Endothelial cell of umbilical vein (primary cell): ENCODE measurements at regions not wholly inside any gene's neighbourhood (a gene's known extent, or its start where the extent isn't known, plus 50 kb on each side); places are given as distances from the start of the nearest gene placed in this dataset.
"Not testable (repeated sequence)": the region's sequence is repeated elsewhere in the genome, so short reads cannot be mapped to it uniquely, and the experiment has no call there.

ENCODE experiments used
- BruUV-seq: library from RNA; stranded (reverse); fragments of 400-500 nt; replicated peaks from 2 replicates; lab custom pipeline; 2021; lab: Mats Ljungman, UMichigan
- CTCF ChIA-PET: fragments of 300-600, 350-600 bp; sonication (Branson Sonifier 250); formaldehyde crosslinking; loops from one replicate; lab custom pipeline; 2021; ENCODE audit warnings: antibody characterized with exemption, inconsistent platforms; lab: Charles Lee
- POLR2A ChIA-PET: fragments of 300-600, 350-600 bp; sonication (Branson Sonifier 250); formaldehyde crosslinking; loops from one replicate; lab custom pipeline; 2021; ENCODE audit warnings: antibody characterized with exemption, inconsistent platforms; lab: Charles Lee
- DNase-seq: peaks from one replicate; pipeline ENCODE4 v3.0.0-alpha.2; 2011; ENCODE audit warnings: low read depth, low spot score
- FAIRE-seq: peaks from 2 replicates; lab custom pipeline; 2011; peaks lifted over from hg19 to GRCh38; lab: Jason Lieb, UNC
- H2AFZ ChIP-seq: 2 replicates; pipeline ENCODE4 v1.6.0; 2012; ENCODE audit warnings: low read depth, low read length, control low read depth, inconsistent platforms
- H3K27ac ChIP-seq: 2 replicates; pipeline ENCODE4 v1.5.1; 2011; ENCODE audit warnings: low read depth, mild to moderate bottlenecking, control low read depth, low read length, moderate library complexity; ENCODE audit not compliant: insufficient read depth
- H3K27me3 ChIP-seq, 2 experiments: 2 replicates each; pipeline versions ENCODE4 v1.6.0 to v1.6.1; 2011; ENCODE audit warnings: low read length in 2 of 2, mixed read lengths in 1 of 2; ENCODE audit not compliant: control insufficient read depth in 2 of 2, insufficient read depth in 2 of 2
- H3K36me3 ChIP-seq, 2 experiments: 2 replicates in 1 of 2; 3 replicates in 1 of 2; pipeline ENCODE4 v1.5.1; 2011; ENCODE audit warnings: low read length in 2 of 2, mild to moderate bottlenecking in 1 of 2, moderate library complexity in 1 of 2; ENCODE audit not compliant: control insufficient read depth in 2 of 2, insufficient read depth in 2 of 2; ENCODE audit errors: extremely low read depth in 1 of 2
- H3K4me1 ChIP-seq: 3 replicates; pipeline ENCODE4 v1.5.1; 2011; ENCODE audit warnings: mild to moderate bottlenecking, low read length; ENCODE audit not compliant: control insufficient read depth, insufficient read depth; ENCODE audit errors: extremely low read depth
- H3K4me2 ChIP-seq: 2 replicates; pipeline ENCODE4 v1.6.1; 2011; ENCODE audit warnings: low read length, control low read depth, mixed read lengths; ENCODE audit not compliant: insufficient read depth
- H3K4me3 ChIP-seq, 3 experiments: fragments of 200-600 bp in 1 of 3; sonication (generic), shearing (Covaris generic) in 1 of 3; replicated peaks in 1 of 3; 2 replicates each; pipeline ENCODE4 v1.5.1; 2011 to 2016; ENCODE audit warnings: control low read depth in 3 of 3, low read length in 3 of 3, mild to moderate bottlenecking in 2 of 3, inconsistent platforms in 1 of 3, low read depth in 1 of 3, moderate library complexity in 1 of 3; ENCODE audit not compliant: insufficient read depth in 1 of 3
- H3K79me2 ChIP-seq: 2 replicates; pipeline ENCODE4 v1.6.0; 2012; ENCODE audit warnings: low read length, inconsistent platforms; ENCODE audit not compliant: control insufficient read depth, insufficient read depth
- H3K9ac ChIP-seq: replicated peaks from 2 replicates; pipeline ENCODE3; 2011; ENCODE audit warnings: low read length, control low read depth; ENCODE audit not compliant: insufficient read depth; ENCODE audit errors: extremely low read depth
- H3K9me1 ChIP-seq: replicated peaks from 3 replicates; pipeline ENCODE4 v1.6.0; 2011; ENCODE audit warnings: mild to moderate bottlenecking, low read length; ENCODE audit not compliant: control insufficient read depth, insufficient read depth; ENCODE audit errors: extremely low read depth
- H3K9me3 ChIP-seq: replicated peaks from 2 replicates; pipeline ENCODE4 v1.5.1; 2012; ENCODE audit warnings: low read length, inconsistent platforms; ENCODE audit not compliant: control insufficient read depth, insufficient read depth
- H4K20me1 ChIP-seq: replicated peaks from 2 replicates; pipeline ENCODE3; 2011; ENCODE audit warnings: mild to moderate bottlenecking, low read length; ENCODE audit not compliant: control insufficient read depth, insufficient read depth; ENCODE audit errors: extremely low read depth
- EZH2 ChIP-seq: IDR thresholded peaks from 2 replicates; pipeline ENCODE4 v1.6.1; 2012; ENCODE audit warnings: borderline replicate concordance, low read depth, mild to moderate bottlenecking, moderate library complexity, low read length, inconsistent platforms; ENCODE audit not compliant: severe bottlenecking
- FOS ChIP-seq: IDR thresholded peaks from 2 replicates; pipeline ENCODE4 v1.6.1; 2011; ENCODE audit warnings: mild to moderate bottlenecking, low read length, moderate library complexity, borderline replicate concordance; ENCODE audit not compliant: insufficient read depth
- GATA2 ChIP-seq: IDR thresholded peaks from 2 replicates; pipeline ENCODE4 v1.7.0; 2011; ENCODE audit warnings: low read depth, mild to moderate bottlenecking, moderate library complexity, mixed read lengths, low read length; ENCODE audit not compliant: insufficient read length, insufficient read depth
- JUN ChIP-seq: IDR thresholded peaks from 2 replicates; pipeline ENCODE4 v1.6.1; 2011; ENCODE audit warnings: borderline replicate concordance, low read depth; ENCODE audit not compliant: insufficient read length, insufficient read depth
- MAX ChIP-seq: IDR thresholded peaks from 2 replicates; pipeline ENCODE4 v1.6.1; 2011; ENCODE audit not compliant: insufficient read depth, insufficient read length
- MYC ChIP-seq: IDR thresholded peaks from one replicate; pipeline ENCODE4 v1.6.1; 2011; ENCODE audit warnings: mild to moderate bottlenecking, low read depth, low read length
- POLR2A ChIP-seq: IDR thresholded peaks from 2 replicates; pipeline ENCODE4 v1.6.1; 2012; ENCODE audit warnings: low read depth, mild to moderate bottlenecking, control low read depth, low read length
- POLR2AphosphoS5 ChIP-seq: IDR thresholded peaks from 2 replicates; pipeline ENCODE4 v1.6.1; 2012; ENCODE audit warnings: low read depth, mild to moderate bottlenecking, control low read depth, low read length, moderate library complexity; ENCODE audit not compliant: insufficient read depth
- dilution Hi-C: fragments of 300-500 bp; cut with MboI; formaldehyde crosslinking; loops from one replicate; pipeline ENCODE4 v1.15.0; 2019; ENCODE audit warnings: low sequenced_read_pairs; ENCODE audit not compliant: extremely low pct_ligation_motif_present
- intact Hi-C: fragments of 100-400 bp; cut with micrococcal nuclease; formaldehyde crosslinking; loops from one replicate; pipeline ENCODE4 v1.10.0; 2022
- TF ChIP-seq, protein P1 (sequence below), 2 donors: IDR thresholded peaks; 1 replicate in 1 of 2; 2 replicates in 1 of 2; pipeline ENCODE4 v1.5.1; 2011; ENCODE audit warnings: low read length in 2 of 2, mild to moderate bottlenecking in 2 of 2, moderate library complexity in 2 of 2, control low read depth in 1 of 2, inconsistent platforms in 1 of 2, low read depth in 1 of 2; ENCODE audit not compliant: insufficient read depth in 1 of 2; ENCODE audit errors: extremely low read depth in 1 of 2

DNA sequence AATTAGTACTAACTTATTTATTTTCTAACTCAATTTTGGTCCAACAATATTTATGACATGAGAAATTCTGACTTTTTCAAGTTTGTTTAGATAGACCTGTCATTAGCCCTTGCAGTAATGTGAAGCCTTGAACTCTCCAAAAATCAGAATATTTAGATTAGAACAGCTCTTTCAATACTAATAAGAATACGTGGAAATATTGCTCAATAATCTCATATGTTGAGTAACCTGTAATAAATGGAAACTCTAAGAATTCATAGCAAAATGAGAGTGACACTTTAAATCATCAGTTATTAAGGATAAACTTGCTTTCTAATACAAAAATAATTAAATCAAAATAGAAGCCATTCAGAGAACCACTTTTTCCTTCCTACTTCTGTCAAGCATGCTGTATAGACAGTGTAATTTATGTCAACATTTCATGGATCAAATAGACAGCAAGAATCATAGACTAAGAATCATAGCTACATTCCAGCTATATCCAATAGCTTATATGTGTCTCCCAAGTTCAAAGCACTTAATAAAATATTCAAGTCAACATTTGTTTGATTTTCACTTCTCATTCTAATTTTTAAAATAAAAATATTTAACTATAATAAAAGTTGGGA, 710.3 kb upstream of the SOX11 start:
- CTCF ChIA-PET = no interaction called here
- H3K4me3 ChIP-seq = no peak overlapping the region
- no peak for FAIRE-seq

GRCh38 chr2:4988444-4988843, 703.7 kb upstream of the SOX11 start:
- H3K79me2 ChIP-seq, POLR2A ChIA-PET, H3K9me1 ChIP-seq, H3K36me3 ChIP-seq, dilution Hi-C loops, H2AFZ ChIP-seq, BruUV-seq, H3K27ac ChIP-seq, FAIRE-seq, H3K9me3 ChIP-seq, H3K4me3 ChIP-seq, H3K4me1 ChIP-seq, intact Hi-C loops, H4K20me1 ChIP-seq, H3K9ac ChIP-seq, H3K27me3 ChIP-seq, H3K4me2 ChIP-seq, DNase-seq: not testable (repeated sequence)
- CTCF ChIA-PET = interaction anchor here (0.5 kb wide), 1 partner anchor 26 kb away, joined by 3 read pairs; no protein-coding TSS in a partner anchor

More for the DNA sequence above, 710.3 kb upstream of the SOX11 start:
- Histone ChIP-seq H2AFZ (no peak overlapping the region), H3K27ac (no peak overlapping the region), H4K20me1 (no peaks in the 10 kb centered on the region), H3K27me3 (no peaks in the 10 kb centered on the region), H3K9me3 (peaks cover 2% of the 10 kb centered on the region), H3K9ac (no peak overlapping the region), H3K36me3 (no peaks in the 10 kb centered on the region), H3K4me1 (no peaks in the 10 kb centered on the region), H3K79me2 (no peaks in the 10 kb centered on the region), H3K4me2 (no peak overlapping the region), H3K9me1 (no peaks in the 10 kb centered on the region)
- no peak for TF ChIP-seq MAX
- no peak for TF ChIP-seq EZH2
- no peak for TF ChIP-seq POLR2A
- no peak for TF ChIP-seq FOS
- TF ChIP-seq POLR2AphosphoS5 = no peak
- TF ChIP-seq, protein P1, sequence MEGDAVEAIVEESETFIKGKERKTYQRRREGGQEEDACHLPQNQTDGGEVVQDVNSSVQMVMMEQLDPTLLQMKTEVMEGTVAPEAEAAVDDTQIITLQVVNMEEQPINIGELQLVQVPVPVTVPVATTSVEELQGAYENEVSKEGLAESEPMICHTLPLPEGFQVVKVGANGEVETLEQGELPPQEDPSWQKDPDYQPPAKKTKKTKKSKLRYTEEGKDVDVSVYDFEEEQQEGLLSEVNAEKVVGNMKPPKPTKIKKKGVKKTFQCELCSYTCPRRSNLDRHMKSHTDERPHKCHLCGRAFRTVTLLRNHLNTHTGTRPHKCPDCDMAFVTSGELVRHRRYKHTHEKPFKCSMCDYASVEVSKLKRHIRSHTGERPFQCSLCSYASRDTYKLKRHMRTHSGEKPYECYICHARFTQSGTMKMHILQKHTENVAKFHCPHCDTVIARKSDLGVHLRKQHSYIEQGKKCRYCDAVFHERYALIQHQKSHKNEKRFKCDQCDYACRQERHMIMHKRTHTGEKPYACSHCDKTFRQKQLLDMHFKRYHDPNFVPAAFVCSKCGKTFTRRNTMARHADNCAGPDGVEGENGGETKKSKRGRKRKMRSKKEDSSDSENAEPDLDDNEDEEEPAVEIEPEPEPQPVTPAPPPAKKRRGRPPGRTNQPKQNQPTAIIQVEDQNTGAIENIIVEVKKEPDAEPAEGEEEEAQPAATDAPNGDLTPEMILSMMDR (IDR thresholded peaks at IDR 0.05; ENCODE audit: extremely low read depth in 1 of 2, insufficient read depth in 1 of 2, low read depth in 1 of 2, low read length in 2 of 2) = no peak
- no peak for TF ChIP-seq MYC
- TF ChIP-seq GATA2 = no peak
- no peak for TF ChIP-seq JUN
- DNase-seq = no peak
- no TSS peak for BruUV-seq
- dilution Hi-C loops = no loop called here
- POLR2A ChIA-PET = no interaction called here
- intact Hi-C loops = no loop called here
